Left hindlimb (tissue), 1 donor: ENCODE measurements at regions not wholly inside any gene's neighbourhood (a gene's known extent, or its start where the extent isn't known, plus 50 kb on each side); places are given as distances from the start of the nearest gene placed in this dataset.

Source experiments
- DNase-seq: peaks from one replicate; pipeline ENCODE4 v3.0.0-alpha.2; 2018

DNA sequence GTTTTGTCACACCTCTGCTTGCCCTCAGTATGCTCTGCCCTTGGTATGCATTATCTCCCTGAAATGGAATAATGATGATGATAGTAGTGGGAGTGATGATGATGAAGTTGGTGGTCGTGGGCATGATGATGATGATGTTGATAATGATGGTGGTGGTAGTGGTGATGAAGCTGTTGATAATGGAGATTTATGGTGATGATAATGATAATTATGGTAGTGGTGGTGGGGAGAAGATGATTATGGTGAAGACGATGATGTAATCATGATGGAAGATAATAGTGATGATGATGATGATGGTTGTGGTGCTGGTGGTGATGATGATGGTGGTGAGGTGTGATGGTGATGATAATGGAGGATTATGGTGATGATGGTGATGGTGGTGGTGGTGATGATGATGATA lies 390.1 kb upstream of the EEF2KMT start:
- DNase-seq: no peak

- DNase-seq: no peak
These were observed 384.7 kb upstream of the EEF2KMT start for GRCh38 chr16:5482256-5482655.

DNA sequence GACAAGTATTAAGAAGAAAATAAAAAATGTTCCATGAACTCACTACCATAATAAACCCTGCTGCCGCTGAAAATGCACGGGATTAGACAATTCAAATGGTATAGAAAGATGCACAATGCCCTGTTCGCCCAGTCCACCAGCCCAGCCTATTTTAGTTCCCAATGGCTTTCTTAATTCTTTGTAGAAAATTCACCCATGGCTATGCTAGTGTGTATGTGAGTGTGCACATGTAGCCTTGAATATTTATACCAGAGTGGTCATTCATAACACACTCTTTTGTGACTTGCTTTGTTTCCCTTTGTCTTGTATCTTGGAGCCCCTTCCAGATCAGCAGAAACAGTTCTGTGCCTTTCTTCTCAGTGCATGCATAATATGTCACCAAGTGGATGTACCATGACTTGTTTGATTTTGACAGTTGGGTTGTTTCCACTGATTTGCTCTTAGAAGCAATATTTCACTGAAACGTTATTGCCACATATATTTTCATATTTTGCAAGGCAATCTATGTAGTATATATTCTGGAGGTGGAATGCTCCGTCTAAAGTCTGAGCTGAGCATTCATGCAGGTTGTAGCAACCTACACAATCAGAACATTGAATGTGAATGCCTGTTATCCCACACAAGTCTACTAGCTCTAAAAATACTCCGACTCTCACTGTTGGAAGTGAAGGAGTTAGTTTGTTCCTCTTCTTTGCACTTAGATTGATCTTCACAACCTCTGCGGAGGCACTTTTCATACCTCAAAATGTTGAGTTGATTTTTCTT lies 383.0 kb upstream of the EEF2KMT start:
- no peak for DNase-seq

GRCh38 chr16:5479926-5480325 lies 382.3 kb upstream of the EEF2KMT start:
- DNase-seq: no peak

DNA sequence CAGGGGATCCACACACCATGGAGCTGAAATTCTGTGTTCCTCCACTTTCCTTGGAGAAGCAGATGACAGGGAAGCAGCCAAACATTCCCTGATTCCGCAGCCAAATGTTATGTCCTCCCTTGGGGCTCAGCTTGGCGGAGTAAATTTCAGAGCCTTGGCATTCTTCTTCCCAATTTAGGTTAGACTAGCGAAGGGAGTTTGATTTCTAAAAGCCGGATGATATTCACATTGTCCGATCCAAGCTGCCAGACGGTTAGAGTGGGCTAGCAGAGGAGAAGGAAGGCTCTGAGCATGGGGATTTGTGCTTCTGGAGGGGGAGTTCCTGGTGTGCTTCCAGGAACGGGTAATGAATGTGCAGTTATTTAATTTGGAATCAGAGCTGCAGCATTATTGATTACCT lies 380.4 kb upstream of the EEF2KMT start:
- no peak for DNase-seq

- DNase-seq: no peak
These were observed 379.7 kb upstream of the EEF2KMT start for GRCh38 chr16:5477251-5477650.

- no peak for DNase-seq
These were observed 375.0 kb upstream of the EEF2KMT start for GRCh38 chr16:5472552-5472951.

DNA sequence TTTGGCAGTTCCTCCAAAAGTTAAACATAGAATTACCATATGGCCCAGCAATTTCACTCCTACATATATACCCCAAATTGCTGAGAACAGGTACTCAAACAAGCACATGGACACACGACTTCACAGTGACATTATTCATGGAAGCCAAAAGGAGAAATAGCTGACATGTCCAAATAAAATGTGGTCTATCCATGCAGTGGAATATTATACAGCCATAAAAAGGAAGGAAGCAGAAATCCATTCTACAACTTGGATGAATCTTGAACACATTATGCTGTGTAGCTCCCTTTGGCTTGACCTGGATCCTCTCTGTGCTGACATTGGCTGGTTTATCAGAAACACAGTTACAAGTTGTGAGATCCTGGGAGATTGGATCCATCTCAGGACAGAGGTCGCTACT lies 370.9 kb upstream of the EEF2KMT start:
- DNase-seq: no peak

DNA sequence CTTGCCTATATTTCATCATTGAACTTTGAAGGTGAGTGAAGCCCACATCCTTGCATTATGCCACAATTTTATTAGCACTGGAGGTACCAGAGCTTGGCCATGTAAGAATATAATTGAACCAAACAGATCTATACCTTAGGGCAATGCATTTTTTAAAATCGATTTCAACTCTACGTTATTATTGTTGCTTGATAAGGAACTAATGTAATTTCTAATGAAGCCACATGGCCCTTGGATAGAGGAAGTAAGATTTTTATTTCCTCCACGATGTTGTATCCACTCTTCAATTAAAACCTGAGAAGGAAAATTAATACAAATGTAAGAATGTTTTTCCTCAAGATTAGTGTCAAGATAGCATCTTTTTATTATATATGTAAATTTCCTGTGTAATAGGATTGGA lies 370.0 kb upstream of the EEF2KMT start:
- no peak for DNase-seq

GRCh38 chr16:5466551-5466950 lies 369.0 kb upstream of the EEF2KMT start:
- no peak for DNase-seq

DNA sequence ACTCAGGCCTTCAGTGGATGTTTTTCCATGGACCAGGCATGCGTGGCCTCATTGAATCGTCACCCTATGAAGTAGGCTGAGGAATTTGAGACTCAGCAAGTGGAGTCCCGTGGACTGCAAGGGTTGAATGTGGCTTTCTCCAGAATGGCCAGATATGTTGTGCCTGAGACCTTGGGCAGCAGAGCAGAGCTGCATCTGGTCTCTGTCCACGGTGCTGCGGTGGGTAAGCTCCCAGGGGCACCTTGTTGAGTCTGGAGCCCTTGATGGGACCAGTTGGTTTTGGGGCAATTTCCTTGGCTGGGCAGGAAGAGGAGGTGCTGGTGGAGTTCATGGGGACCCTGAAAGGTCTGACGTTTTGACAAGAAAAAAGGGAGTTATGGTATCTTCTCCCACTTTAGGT lies 368.1 kb upstream of the EEF2KMT start:
- DNase-seq: no peak

GRCh38 chr16:5463820-5464219 lies 366.2 kb upstream of the EEF2KMT start:
- no peak for DNase-seq

DNA sequence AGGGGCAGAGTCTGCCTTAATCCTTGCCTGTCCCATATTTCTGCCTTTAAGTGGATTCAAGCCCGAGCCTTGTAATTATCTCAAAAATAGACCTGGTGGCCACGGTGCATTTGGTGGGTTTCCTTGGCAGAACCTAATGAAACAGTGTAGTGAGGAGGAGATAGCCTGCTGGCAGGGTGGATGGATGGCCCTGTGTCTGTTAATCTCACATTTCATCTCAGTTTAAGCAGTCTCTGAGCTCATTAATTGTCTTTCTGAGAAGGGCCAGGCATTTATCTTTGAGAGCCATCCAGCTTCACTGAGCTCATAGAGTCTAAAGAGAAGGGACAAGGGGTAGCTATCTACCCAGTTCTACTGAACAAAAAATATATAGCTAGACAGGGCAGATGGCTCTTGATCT lies 364.0 kb upstream of the EEF2KMT start:
- no peak for DNase-seq

DNA sequence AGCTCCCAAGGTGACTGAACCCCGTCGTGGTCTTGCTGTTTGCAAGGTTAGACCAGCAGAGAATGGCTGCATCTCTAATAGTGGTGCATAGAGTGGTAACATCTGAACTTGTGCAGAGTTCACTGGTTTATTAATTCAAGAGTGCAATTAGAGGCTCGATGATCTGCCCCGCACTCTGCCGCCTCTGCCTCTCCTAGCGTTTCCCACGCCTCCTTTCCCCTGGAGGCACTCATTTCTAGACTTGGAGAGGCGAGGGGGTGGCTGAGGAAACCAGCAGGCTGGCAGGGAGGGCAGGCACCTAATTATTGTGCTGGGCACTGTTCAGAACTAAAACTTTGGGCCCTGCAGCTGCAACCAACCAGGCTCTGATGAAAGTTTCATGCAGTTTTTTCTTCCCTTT lies 363.5 kb upstream of the EEF2KMT start:
- no peak for DNase-seq

DNA sequence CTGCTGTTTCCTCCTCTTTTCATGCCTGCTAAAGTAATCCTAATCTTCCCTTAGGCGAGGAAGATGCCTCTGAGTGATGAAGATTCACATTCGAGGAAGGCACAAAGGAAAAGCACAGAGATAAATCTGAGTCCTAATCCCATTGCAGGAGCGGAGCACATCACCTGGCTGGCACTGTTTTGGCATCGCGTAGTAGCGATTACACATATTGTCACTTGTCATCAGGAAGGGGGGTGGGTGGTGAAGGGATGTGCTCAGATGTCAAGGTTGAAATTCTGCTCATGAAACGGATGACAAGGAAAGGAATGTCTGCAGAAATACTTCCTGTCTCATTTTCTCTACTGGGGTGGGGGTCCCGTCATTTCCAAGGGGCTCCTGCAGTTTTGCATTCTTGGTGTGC lies 363.1 kb upstream of the EEF2KMT start:
- DNase-seq: no peak

- DNase-seq: no peak
These were observed 362.3 kb upstream of the EEF2KMT start for GRCh38 chr16:5459863-5460262.

DNA sequence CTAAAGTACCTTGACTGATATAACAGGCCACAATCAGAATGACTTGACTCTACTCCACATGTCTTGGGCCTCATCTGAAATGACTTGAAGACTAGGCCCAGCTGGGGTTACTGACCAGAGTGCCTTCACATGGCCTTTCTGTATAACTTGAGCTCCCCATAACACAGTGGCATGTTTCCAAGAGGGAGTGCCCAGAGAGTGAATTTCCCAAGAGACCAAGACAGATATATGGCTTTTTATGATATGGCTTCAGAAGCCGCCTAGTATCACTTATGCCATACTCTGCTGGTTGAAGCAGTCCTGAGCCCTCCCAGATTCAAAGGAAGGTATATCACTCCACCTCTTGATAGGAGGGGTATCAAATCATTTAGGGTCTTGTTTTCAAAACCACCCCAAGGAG lies 357.5 kb upstream of the EEF2KMT start:
- DNase-seq: no peak

- DNase-seq: no peak
These were observed 356.8 kb upstream of the EEF2KMT start for GRCh38 chr16:5454349-5454748.

DNA sequence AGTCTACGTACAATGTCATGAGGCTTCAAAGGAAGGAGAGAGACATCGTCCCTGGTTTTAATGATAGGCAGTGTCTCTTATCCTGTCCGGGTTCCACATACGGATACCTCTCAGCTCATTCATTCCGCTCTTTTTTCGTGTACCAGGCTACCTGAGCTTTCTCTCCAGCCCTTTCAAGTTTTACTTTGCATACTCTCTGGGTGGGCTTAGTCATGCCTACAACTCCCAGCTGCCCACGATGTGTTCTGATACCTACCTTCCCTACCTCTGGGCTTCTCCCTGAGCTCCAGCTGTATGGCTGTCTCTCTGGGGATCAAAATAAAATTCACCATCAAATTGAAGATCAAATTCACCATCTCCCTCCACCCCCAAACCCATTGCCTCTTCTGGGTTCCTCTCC lies 354.0 kb upstream of the EEF2KMT start:
- no peak for DNase-seq

DNA sequence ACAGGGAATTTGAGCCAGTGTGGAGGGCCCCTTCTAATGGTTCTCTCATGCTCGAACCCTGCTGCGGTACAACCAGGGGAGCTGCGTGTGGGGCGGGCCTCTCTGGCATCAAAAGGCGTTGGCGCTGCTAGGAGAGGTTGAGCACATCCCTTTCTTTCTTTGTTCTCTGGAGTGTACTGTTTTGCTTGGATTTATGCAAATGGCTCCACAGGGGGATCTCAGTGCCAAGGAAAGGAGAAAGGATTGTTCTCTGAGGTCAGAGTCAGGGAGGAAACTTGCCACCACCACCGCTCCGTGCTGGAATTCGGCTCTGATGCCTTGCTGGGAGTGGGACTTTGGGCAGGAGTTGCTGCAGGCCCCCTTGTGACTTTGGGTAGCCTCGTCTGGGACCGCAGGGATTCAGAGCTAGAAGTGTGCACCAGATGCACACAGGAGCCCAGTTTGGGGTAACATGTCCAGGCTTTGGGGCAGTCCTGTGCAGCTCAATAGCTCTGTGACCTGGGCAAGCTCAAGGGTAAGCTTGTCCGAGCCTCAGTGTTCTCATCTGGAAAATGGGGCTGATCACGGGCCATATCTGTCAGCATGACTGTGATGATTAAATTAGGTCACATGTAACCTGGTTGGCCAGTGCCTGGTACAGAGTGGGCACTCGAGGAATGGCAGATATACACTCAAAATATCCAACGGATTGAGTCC lies 353.0 kb upstream of the EEF2KMT start:
- no peak for DNase-seq

- DNase-seq: no peak
These were observed 352.3 kb upstream of the EEF2KMT start for GRCh38 chr16:5449901-5450300.

GRCh38 chr16:5448798-5449197 lies 351.2 kb upstream of the EEF2KMT start:
- no peak for DNase-seq

GRCh38 chr16:5447734-5448133 lies 350.1 kb upstream of the EEF2KMT start:
- DNase-seq: no peak

GRCh38 chr16:5446623-5447240 lies 349.1 kb upstream of the EEF2KMT start:
- DNase-seq: no peak
